ENCODE measurements at regions not wholly inside any gene's neighbourhood (a gene's known extent, or its start where the extent isn't known, plus 50 kb on each side); places are given as distances from the start of the nearest gene placed in this dataset.

DNA sequence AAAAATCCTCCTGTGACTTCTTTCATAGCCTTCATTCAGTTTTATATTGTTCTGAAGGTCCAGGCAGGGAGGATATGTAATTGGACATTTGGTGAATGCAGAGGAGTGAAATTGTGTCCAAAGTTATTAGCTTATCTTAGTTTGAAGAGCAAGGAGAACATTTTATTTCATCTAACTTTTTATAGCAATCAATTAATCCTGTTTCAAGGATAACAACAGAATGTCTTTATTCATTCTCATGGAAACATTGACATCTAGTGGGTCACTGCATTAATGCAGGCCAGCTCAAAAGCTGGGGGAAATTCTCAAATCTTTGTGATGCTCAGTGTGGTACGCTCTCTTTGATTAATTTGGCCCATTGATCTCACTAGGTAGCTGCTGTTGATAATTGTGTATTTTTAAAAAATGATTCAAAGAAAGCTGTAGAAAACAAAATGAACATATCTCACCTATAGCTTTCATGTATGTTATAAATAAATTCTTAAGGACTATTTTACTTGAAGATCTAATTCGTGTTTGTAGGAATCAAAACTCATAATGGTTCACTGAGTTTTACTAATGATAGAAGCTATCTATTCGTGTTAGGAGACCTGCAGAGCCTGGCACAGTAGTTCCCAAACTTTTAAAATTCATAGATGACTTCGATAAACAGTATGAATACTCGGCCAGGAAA is 150.8 kb upstream of the KCNMB2 start:
- H3K4me3 ChIP-seq (ENCODE audit: control insufficient read depth, low read depth, low read length), result no peak overlapping the region
- TF ChIP-seq, protein P1, sequence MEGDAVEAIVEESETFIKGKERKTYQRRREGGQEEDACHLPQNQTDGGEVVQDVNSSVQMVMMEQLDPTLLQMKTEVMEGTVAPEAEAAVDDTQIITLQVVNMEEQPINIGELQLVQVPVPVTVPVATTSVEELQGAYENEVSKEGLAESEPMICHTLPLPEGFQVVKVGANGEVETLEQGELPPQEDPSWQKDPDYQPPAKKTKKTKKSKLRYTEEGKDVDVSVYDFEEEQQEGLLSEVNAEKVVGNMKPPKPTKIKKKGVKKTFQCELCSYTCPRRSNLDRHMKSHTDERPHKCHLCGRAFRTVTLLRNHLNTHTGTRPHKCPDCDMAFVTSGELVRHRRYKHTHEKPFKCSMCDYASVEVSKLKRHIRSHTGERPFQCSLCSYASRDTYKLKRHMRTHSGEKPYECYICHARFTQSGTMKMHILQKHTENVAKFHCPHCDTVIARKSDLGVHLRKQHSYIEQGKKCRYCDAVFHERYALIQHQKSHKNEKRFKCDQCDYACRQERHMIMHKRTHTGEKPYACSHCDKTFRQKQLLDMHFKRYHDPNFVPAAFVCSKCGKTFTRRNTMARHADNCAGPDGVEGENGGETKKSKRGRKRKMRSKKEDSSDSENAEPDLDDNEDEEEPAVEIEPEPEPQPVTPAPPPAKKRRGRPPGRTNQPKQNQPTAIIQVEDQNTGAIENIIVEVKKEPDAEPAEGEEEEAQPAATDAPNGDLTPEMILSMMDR (IDR thresholded peaks at IDR 0.05; ENCODE audit: control insufficient read depth, insufficient read depth, low read depth, low read length, missing control alignments), result peak; percentile 70
- DNase-seq (ENCODE audit: low read depth), result no peak

DNA sequence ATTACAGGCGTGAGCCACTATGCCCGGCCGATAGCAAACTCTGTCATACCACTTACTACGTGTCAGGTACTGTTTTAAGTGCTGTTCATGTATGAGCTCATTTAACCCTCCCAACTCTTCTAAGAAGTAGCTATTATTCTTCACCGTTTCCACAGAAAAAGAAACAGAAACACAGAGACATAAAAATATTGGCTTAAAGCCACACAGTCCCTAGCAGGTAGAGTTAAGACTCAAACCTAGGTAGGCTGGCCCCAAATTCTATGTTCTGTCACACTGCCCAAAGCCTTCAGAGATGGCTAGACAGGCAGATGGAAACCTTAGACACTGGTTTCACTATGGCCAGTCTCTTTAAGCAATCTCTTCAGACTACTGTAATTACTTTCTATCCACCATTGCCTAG is 149.8 kb upstream of the KCNMB2 start:
- DNase-seq (ENCODE audit: low read depth), result no peak
- TF ChIP-seq, protein P1 (IDR thresholded peaks at IDR 0.05; ENCODE audit: control insufficient read depth, insufficient read depth, low read depth, low read length, missing control alignments), result no peak
- no peak overlapping the region for H3K4me3 ChIP-seq (ENCODE audit: control insufficient read depth, low read depth, low read length)

DNA sequence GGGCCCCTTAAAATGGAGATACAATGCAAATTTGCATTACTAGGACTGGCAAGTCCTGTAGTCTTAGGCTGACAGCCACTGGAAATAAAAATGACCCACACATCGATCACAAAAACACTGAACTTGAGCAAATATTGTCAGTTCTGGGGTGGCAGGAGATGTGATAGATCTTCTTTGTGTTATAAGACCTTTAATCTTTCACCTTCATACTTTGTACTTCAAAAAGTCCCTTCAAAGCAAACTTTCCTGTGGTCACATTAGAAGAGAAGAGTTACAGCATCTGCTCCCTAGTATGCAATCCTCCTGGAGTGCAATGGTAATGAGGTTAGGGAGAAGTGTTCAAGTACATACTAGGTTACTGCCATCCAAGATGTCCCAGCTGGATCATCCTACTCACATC is 149.4 kb upstream of the KCNMB2 start:
- no peak for DNase-seq (ENCODE audit: low read depth)
- TF ChIP-seq, protein P1 (IDR thresholded peaks at IDR 0.05; ENCODE audit: control insufficient read depth, insufficient read depth, low read depth, low read length, missing control alignments), result no peak
- no peak overlapping the region for H3K4me3 ChIP-seq (ENCODE audit: control insufficient read depth, low read depth, low read length)

DNA sequence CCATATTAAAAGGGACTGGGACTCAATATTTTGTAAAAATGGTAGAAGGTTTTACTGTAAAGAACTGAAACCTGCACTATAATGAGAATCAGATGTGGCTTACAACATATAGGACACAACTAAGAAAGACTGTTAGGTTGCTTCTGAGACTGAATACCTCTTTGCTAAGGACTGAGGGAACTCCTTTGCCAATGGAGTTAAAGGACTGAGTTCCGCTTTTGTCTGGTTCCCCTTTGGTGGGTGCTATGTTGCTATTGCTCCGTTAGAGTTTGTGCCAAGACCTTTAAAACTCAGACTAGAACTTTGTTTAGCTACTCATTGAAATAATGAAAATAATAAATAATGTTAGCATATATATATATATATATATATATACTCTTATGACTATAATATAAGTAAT is 147.8 kb upstream of the KCNMB2 start:
- DNase-seq (ENCODE audit: low read depth), result no peak
- H3K4me3 ChIP-seq (ENCODE audit: control insufficient read depth, low read depth, low read length), result no peak overlapping the region
- TF ChIP-seq, protein P1 (IDR thresholded peaks at IDR 0.05; ENCODE audit: control insufficient read depth, insufficient read depth, low read depth, low read length, missing control alignments), result no peak

DNA sequence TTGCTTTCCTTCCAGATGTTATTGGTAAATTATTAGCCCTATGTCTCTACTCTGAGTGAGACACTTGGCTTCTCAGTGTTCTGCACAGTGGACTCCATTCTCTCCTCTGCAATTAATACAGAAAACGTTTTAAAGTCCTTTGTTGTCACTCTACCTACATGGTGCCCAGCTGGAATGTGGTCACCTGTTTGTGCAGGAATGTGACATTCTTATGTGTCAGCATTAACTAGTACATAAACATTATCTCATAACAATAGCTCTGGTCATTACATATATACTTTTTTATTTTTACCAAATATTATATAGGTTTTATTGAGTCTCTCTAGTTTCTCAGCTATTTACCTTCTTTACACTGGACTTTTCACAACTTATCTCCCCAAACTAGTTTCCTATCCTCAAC is 147.0 kb upstream of the KCNMB2 start:
- no peak for DNase-seq (ENCODE audit: low read depth)
- TF ChIP-seq, protein P1 (IDR thresholded peaks at IDR 0.05; ENCODE audit: control insufficient read depth, insufficient read depth, low read depth, low read length, missing control alignments), result no peak
- H3K4me3 ChIP-seq (ENCODE audit: control insufficient read depth, low read depth, low read length), result no peak overlapping the region

DNA sequence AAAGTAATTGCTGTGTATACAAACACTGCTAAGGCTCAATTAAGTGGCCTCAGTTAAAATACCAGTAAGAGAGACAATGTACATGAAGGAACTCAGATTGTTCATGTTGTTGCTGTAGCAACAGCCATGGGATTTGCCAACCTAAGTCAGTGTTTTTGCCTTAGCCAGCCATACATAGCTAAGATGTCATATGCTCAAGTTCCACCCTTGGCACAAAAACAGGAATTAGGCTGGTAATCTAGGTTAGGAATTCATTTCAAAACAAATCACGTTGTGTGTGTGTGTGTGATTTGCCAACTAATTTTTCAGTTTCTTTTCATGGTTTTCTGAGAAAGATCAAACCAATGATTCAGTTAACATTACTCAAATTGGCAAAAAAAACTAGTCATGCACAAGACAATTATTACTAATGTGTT is 143.7 kb upstream of the KCNMB2 start:
- TF ChIP-seq, protein P1 (IDR thresholded peaks at IDR 0.05; ENCODE audit: control insufficient read depth, insufficient read depth, low read depth, low read length, missing control alignments), result no peak
- DNase-seq (ENCODE audit: low read depth), result peak; percentile 54
- no peak overlapping the region for H3K4me3 ChIP-seq (ENCODE audit: control insufficient read depth, low read depth, low read length)
